BJ (cell line): ENCODE measurements at regions not wholly inside any gene's neighbourhood (a gene's known extent, or its start where the extent isn't known, plus 50 kb on each side); places are given as distances from the start of the nearest gene placed in this dataset.

Experiments used
- CTCF ChIA-PET: fragments of 350-600 bp; formaldehyde crosslinking; extraction: SDS; loops from one replicate; lab custom pipeline; 2021; ENCODE audit warnings: antibody characterized with exemption, inconsistent platforms; lab: Yijun Ruan, JAX
- POLR2A ChIA-PET: fragments of 300-600 bp; sonication (Branson Sonifier 250); formaldehyde crosslinking; extraction: SDS; loops from one replicate; lab custom pipeline; 2021; ENCODE audit warnings: antibody characterized with exemption; lab: Charles Lee
- DNase-seq: peaks from one replicate; pipeline ENCODE4 v3.0.0-alpha.2; 2011; ENCODE audit warnings: low read depth
- H3K27me3 ChIP-seq: 2 replicates; pipeline ENCODE4 v1.6.0; 2011; ENCODE audit warnings: low read length; ENCODE audit not compliant: control insufficient read depth, insufficient read depth
- H3K36me3 ChIP-seq: 2 replicates; pipeline ENCODE4 v1.5.1; 2011; ENCODE audit warnings: low read length; ENCODE audit not compliant: control insufficient read depth, insufficient read depth
- H3K4me3 ChIP-seq: 2 replicates; pipeline ENCODE4 v1.5.1; 2011; ENCODE audit warnings: low read depth, mild to moderate bottlenecking, control low read depth, low read length
- TF ChIP-seq, protein P1 (sequence below): IDR thresholded peaks from 2 replicates; pipeline ENCODE4 v1.5.1; 2011; ENCODE audit warnings: low read depth, mild to moderate bottlenecking, control low read depth, inconsistent platforms, low read length, moderate library complexity; ENCODE audit not compliant: insufficient read depth

DNA sequence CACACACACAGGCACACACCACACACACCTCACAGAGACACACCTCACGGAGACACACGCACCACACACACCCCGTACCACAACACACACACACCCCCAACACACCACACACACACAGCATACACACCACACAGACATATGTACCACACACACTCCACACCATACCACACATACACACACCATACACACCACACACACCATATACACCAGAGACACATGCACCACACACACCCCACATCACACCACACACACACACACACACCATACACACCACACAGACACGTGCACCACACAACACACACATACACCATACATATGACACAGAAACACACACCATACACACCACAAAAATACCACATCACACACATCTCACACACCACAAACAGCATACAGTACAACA, 850.7 kb downstream of the RNF144A start:
- no peak overlapping the region for H3K4me3 ChIP-seq
- no peak for DNase-seq
- ChIA-PET POLR2A (no interaction called here), CTCF (no interaction called here)
- H3K27me3 ChIP-seq, result no peaks in the 10 kb centered on the region
- TF ChIP-seq, protein P1, sequence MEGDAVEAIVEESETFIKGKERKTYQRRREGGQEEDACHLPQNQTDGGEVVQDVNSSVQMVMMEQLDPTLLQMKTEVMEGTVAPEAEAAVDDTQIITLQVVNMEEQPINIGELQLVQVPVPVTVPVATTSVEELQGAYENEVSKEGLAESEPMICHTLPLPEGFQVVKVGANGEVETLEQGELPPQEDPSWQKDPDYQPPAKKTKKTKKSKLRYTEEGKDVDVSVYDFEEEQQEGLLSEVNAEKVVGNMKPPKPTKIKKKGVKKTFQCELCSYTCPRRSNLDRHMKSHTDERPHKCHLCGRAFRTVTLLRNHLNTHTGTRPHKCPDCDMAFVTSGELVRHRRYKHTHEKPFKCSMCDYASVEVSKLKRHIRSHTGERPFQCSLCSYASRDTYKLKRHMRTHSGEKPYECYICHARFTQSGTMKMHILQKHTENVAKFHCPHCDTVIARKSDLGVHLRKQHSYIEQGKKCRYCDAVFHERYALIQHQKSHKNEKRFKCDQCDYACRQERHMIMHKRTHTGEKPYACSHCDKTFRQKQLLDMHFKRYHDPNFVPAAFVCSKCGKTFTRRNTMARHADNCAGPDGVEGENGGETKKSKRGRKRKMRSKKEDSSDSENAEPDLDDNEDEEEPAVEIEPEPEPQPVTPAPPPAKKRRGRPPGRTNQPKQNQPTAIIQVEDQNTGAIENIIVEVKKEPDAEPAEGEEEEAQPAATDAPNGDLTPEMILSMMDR, result no peak
- no peaks in the 10 kb centered on the region for H3K36me3 ChIP-seq

- ChIA-PET POLR2A (no interaction called here), CTCF (no interaction called here)
- Histone ChIP-seq H3K36me3 (no peaks in the 10 kb centered on the region), H3K27me3 (no peaks in the 10 kb centered on the region), H3K4me3 (no peak overlapping the region)
- DNase-seq, result no peak
- TF ChIP-seq, protein P1, result no peak
Measured at GRCh38 chr2:7771781-7772180, 854.6 kb downstream of the RNF144A start.

DNA sequence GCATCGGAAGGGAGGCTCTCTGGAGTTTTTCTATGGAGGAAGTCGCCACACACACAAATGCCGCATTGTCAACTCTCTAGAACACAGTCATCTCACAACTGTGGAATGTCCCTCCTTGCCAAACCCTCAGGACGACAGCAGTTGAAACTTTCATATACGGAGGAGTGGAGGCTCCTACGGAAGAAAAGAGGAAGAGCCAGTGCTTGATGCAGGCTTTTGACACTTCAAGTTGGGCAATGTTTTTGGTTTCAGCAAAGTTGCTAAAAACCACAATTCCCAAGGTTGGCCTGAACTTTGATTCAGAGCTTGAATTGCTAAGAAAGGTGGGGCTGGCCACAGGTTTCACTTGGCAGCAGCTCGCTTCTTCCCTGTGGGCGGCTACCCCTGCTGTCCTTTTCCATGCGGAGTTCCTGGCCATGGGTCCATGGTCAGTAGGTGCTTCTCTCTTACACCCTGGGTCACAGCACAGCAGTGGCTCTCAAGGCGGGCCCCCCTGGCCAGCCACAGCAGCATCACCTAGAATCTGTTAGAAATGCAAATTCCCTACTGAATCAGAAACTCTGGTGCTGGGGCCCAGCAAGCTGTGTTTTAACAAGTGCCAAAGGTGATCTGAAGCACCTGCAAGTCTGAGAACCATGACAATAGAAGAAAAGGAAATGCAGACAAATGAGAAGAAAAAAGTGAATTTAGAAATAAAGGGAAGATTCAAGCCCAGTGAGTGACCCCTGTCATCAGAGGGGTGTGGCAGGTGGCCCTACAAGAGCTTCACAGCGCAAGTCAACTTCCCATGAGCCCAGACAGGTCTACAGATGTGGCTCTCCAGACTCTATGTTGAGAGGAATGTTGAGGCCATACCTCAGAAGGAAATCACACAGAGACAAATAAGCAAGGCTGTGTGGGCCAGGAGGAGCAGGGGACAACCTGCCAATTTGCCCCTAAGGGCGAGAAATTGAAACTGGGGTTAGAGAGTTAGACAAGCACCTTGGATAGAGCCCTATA, 856.4 kb downstream of the RNF144A start:
- ChIA-PET POLR2A (no interaction called here), CTCF (no interaction called here)
- H3K4me3 ChIP-seq, result no peak overlapping the region
- H3K36me3 ChIP-seq, result no peaks in the 10 kb centered on the region
- TF ChIP-seq, protein P1, result no peak
- H3K27me3 ChIP-seq, result no peaks in the 10 kb centered on the region
- DNase-seq, result no peak

DNA sequence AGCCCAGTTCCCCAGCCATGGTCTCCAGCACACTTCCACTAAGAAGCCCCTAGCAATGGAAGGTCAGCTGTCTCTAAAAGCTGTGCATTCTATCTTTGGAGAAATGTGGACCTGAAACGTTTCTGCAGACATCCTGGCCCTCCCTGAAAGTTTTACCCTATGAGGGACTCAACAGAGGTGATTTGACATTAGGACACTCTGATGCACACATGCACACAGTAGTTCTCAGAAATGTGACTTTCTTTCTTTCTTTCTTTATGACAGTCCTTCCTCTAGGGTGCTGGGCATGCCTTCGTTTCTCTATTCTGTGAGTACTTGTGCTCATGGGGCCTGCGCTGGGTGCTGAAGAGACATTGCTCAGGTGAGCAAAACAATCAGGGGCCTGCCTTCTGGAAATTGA, 857.3 kb downstream of the RNF144A start:
- Histone ChIP-seq H3K27me3 (no peaks in the 10 kb centered on the region), H3K4me3 (no peak overlapping the region), H3K36me3 (no peaks in the 10 kb centered on the region)
- CTCF ChIA-PET, result no interaction called here
- no peak for DNase-seq
- TF ChIP-seq, protein P1, result no peak
- POLR2A ChIA-PET, result no interaction called here

- no peaks in the 10 kb centered on the region for H3K27me3 ChIP-seq
- ChIA-PET POLR2A (no interaction called here), CTCF (no interaction called here)
- DNase-seq, result no peak
- H3K4me3 ChIP-seq, result no peak overlapping the region
- TF ChIP-seq, protein P1, result no peak
- H3K36me3 ChIP-seq, result no peaks in the 10 kb centered on the region
Measured at GRCh38 chr2:7777668-7778067, 860.5 kb downstream of the RNF144A start.
